ENCODE measurements at regions not wholly inside any gene's neighbourhood (a gene's known extent, or its start where the extent isn't known, plus 50 kb on each side); places are given as distances from the start of the nearest gene placed in this dataset.
A peak's percentile ranks its signal among the peaks of the same experiment; 100 is the strongest.

DNA sequence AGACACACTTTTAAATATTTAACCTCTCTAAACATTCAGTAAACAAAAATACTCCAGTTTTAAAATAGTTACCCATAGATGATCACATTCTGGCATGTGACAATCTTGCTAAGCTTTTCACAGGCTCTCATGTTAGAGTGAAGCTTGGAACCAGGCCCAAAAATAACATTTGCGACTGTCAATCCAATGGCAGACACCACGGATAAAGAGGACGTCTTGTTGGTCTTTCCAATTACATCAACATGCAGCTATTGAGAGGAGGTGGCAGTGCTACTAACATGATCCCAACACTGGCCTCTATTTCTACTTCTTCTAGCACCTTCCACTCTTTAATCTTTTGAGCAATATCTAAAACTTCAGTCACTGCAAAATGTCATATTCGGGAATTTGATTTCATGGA is 970.8 kb upstream of the TENM3 start:
- DNase-seq (ENCODE audit: low read depth) = no peak

GRCh38 chr4:181278941-181279340 is 964.3 kb upstream of the TENM3 start:
- no peak for DNase-seq (ENCODE audit: low read depth)

GRCh38 chr4:181281451-181281850 is 961.8 kb upstream of the TENM3 start:
- no peak for DNase-seq (ENCODE audit: low read depth)

- DNase-seq (ENCODE audit: low read depth) = no peak
Measured at GRCh38 chr4:181289198-181289597, 954.0 kb upstream of the TENM3 start.

GRCh38 chr4:181291615-181292014 is 951.6 kb upstream of the TENM3 start:
- no peak for DNase-seq (ENCODE audit: low read depth)

DNA sequence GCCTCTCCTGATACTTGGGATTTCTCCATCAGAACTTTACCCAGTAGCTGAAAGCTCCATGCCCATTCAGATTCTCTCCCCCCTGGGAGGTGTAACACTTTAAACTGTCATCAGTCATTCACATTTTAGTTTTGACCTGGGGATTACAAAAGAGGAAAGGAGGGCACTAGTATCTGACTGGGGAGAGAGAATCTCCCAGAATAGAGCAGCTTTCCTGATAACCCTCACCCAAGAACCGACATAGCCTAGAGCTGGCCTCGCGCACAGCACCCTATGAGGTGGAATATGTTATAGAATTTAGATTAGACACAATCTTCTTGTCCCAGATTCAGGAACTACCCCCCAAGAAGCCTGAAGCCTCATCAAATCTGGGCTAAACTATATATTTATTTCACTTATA is 950.2 kb upstream of the TENM3 start:
- no peak for DNase-seq (ENCODE audit: low read depth)

GRCh38 chr4:181293541-181293940 is 949.7 kb upstream of the TENM3 start:
- DNase-seq (ENCODE audit: low read depth) = no peak

GRCh38 chr4:181294421-181294820 is 948.8 kb upstream of the TENM3 start:
- DNase-seq (ENCODE audit: low read depth) = no peak

- peak; percentile 7 for DNase-seq (ENCODE audit: low read depth)
Measured at GRCh38 chr4:181301735-181302710, 941.2 kb upstream of the TENM3 start.

GRCh38 chr4:181307824-181308223 is 935.4 kb upstream of the TENM3 start:
- DNase-seq (ENCODE audit: low read depth) = no peak

GRCh38 chr4:181308476-181309312 is 934.5 kb upstream of the TENM3 start:
- no peak for DNase-seq (ENCODE audit: low read depth)

GRCh38 chr4:181312066-181312465 is 931.1 kb upstream of the TENM3 start:
- no peak for DNase-seq (ENCODE audit: low read depth)

- no peak for DNase-seq (ENCODE audit: low read depth)
Measured at GRCh38 chr4:181319629-181320028, 923.6 kb upstream of the TENM3 start.

DNA sequence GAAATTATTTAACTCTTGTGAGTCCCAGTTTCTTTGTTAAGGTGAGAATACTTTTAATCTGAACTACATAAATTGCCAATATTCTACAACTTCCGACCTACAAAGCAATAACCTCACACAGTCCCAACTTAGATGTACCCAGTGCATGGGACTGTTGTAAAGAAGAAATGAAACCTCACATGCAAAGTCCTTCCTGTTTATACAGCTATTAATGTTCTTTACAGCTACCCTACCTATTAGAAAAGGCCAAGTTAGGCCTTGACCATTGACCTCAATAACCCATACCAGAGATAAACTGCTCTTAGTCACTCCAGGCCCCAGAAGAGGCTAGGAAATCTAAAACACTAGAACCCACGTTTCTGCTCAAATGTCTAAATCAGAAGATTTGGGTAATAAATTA is 920.1 kb upstream of the TENM3 start:
- DNase-seq (ENCODE audit: low read depth) = no peak

- DNase-seq (ENCODE audit: low read depth) = no peak
Measured at GRCh38 chr4:181330654-181331201, 912.5 kb upstream of the TENM3 start.

- DNase-seq (ENCODE audit: low read depth) = no peak
Measured at GRCh38 chr4:181331214-181331613, 912.0 kb upstream of the TENM3 start.

DNA sequence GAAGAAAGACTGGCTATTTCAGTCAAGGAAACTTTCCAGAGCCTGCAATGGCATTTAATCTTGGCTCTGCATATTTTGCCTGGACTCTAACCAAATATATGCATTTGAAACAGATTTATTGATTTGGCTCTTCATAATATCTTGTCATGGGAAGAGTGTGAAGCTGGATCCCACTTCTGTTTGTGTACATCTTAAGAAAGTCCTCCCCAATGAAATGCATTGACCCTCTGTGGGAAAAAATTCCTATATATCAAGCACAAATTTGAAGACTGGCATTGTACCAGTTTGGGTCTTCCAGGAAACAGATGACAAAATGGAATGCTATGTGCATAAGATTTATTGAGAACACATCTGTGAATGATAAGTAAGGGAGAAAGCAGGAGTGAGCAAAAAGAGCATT is 897.3 kb upstream of the TENM3 start:
- no peak for DNase-seq (ENCODE audit: low read depth)

GRCh38 chr4:181350615-181351415 is 892.4 kb upstream of the TENM3 start:
- DNase-seq (ENCODE audit: low read depth) = no peak

DNA sequence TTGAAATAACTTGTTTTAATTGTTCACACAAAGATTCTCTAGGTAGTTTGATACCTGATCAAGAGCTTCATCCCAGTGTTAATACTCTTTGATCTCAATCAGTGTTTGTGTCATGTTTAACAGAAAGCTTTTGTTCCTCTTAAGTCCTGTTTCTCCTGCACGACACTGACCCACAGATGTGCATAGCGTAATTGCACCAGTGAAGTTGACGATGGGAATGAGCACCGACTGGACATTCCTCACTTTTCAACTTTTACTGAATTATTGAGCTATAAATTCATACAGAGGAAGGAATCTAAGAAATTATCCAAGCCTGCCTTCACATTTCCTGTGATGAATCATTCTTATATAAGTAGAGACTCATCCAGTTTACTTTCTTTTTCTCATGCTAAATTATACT is 878.7 kb upstream of the TENM3 start:
- no peak for DNase-seq (ENCODE audit: low read depth)

GRCh38 chr4:181365671-181366070 is 877.5 kb upstream of the TENM3 start:
- DNase-seq (ENCODE audit: low read depth) = no peak

- no peak for DNase-seq (ENCODE audit: low read depth)
Measured at GRCh38 chr4:181372014-181372413, 871.2 kb upstream of the TENM3 start.

DNA sequence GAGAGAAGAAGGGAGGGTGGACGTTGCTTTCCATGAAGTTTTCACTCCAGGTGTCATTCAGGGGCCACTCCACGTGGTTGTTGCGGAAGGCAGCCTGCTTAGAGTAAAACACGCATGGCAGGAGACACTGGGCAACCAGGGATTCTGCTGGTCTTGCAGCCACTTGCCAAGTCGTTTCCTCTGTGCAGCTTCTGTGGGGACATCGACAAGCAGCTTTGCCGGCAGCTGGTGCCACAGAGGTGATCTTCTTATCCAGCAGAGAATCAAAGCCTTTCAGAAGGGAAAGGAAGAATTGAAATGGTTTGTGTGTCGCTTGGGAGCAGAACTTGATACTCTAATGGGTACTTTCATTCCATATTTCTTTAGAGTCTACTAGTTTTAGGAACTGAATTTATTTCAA is 867.1 kb upstream of the TENM3 start:
- DNase-seq (ENCODE audit: low read depth) = no peak

Measured in HS-27A (cell line).